ENCODE measurements at regions not wholly inside any gene's neighbourhood (a gene's known extent, or its start where the extent isn't known, plus 50 kb on each side); places are given as distances from the start of the nearest gene placed in this dataset.

DNA sequence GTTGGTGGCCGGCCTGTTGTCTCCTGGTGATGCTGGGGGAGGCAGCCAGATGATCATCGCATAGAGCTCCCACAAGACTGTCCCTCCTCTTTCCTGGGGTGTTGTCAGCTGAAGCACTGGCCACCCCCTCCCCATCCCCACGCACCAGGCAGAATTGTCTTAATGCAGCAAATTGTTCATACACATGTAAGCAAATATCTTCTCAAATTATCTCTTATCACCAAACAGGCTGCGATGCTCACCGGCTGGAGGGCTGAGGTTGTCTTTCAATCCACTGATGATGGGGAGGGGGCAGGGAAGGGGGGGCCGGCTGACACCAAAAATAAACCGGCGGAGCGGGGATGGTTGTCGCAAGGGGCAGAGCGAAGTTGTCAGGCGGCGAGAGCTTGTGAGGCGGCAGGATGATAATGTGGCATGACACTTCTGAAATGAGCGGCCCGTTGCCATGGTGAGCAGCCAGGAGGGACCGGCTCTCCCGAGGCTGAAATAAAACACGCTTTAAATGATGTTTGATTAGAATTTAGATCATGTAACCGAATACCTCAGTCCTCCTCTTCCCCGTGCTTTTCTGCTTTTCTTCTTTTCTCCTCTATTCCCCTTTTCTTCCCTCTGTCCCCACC, 59.8 kb downstream of the MRM1 start:
- no peak for DNase-seq (ENCODE audit: low read depth in 2 of 2)

DNA sequence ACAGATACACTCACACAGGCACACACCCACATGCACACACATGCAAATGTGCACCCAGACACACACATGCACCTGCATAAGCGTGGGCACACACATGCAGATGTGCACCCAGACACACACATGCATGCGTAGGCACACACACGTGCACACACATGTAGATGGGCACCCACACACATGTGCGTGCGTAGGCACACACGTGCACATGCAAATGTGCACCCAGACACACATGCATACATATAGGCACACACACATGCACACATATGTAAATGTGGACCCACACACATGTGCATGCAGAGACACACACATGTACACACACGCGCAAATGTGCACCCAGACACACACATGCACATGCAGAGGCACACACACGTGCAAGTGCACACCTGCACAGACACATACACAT, 60.3 kb downstream of the MRM1 start:
- no peak for DNase-seq (ENCODE audit: low read depth in 2 of 2)

DNA sequence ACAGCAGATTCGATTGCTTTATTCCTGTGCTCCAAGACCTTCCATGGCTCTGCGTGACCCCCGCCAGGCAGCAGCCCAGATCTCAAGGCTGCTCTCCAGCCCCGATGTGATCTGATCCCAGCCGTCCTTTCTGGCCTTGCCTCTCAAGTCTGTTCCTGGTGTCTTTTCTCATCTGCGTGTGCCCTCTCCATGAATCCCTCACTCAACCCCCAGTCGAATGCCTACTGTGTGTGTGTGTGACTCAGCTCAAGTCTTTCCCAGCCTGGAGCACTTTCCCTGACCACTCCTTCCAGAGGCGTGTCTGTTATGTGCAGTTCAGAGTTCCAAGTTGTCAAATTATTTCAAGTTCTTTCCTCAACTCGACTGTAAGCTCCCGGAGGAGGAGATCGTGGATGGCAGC, 64.0 kb downstream of the MRM1 start:
- no peak for DNase-seq (ENCODE audit: low read depth in 2 of 2)

DNA sequence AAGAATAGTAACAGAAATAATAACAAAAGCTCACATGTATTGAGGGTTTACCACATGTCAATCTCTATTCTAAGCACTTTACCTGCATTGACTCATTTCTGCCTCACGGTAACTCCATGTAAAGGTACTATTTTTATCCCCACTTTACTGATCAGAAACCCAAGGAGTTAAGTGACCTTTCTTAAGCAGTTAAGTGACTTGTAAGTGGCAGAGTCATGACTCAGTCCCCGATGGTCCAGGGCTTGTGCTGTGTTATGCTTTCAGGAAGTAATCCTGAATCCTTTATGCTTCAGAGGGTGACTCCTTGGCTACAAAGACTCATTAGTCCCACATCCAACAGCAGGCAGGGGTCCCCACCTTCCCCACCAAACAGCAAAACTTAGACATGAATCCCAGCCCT, 66.5 kb downstream of the MRM1 start:
- DNase-seq (ENCODE audit: low read depth in 2 of 2) = no peak

DNA sequence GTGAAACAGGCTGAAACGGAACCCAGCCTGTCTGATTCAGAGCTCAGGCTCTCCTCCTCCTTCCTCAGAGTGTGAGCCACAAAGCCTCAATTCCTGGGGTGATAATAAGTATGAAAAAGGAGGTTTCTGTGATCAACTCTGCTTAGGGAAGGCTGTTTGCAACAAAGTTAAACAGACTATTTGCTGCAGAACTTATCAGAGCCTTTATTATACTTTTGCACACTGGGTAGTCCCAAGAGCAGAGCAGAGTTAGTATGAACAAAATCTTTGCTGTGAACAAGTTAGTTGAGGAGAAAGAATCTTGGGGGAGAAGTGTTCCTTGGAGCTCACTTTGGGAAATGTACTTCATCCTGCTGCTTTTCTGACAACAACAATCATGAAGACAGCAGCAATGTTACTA, 67.4 kb downstream of the MRM1 start:
- DNase-seq (ENCODE audit: low read depth in 2 of 2) = no peak

DNA sequence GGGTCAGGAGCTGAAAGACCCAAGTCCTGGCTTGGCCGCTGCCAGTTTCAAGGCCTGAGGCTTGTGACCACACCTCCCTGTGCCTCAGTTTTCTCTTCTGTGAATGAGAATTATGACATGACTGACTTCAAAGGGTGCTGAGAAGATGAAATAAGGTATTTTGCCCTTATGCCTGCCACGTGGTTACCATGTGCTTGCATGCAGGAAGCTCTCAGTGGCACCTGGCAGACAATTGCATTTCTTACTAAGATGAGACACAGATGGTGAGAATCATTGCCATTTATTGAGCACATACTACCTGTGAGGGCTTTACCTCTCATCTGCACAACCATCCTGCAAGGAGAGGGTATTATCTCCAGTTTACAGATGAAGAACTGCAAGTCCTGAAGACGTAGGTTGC, 69.8 kb downstream of the MRM1 start:
- no peak for DNase-seq (ENCODE audit: low read depth in 2 of 2)

DNA sequence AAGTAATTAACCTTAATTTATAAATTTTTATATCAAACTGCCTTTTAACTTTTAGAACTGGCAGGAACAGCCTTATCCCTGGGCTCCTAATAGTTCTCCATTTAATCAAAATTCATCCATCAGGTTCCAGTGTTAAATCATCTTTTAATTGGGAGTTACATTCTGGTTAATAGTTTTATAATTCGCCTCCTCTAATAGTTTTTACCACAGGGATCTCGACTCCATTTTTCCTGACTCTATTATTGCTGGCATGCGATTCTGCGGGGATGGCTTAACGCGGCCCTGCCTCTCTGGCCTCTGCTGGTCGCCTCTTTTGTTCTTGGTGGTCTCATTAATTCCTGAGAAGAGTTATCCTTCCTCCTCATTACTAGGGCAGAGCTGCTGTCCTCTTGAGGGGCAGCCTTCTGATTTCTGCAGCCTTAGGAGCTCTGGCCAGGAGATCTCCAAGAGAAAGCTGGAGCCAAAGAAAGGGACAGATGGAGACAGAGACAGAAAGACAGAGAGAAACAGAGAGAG, 71.1 kb downstream of the MRM1 start:
- no peak for DNase-seq (ENCODE audit: low read depth in 2 of 2)

DNA sequence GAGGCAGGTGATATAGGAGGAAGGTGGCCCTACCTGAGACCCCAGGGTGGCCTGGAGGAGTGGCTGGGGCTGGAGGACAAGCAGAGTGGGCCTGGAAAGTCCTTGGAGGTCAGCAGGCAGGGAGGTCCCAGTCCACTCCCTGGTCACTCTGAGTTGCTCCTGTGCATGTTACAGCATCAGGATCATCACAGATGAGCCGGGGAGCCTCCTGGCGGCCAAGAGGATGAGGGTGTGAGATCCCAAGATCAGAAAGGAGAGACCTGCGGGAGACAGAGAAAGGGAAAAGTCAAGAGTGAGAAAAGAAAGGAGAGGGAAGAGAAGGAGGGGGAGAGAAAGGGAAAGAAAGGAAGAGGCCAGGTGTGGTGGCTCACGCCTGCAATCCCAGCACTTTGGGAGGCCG, 71.7 kb downstream of the MRM1 start:
- DNase-seq (ENCODE audit: low read depth in 2 of 2) = no peak

DNA sequence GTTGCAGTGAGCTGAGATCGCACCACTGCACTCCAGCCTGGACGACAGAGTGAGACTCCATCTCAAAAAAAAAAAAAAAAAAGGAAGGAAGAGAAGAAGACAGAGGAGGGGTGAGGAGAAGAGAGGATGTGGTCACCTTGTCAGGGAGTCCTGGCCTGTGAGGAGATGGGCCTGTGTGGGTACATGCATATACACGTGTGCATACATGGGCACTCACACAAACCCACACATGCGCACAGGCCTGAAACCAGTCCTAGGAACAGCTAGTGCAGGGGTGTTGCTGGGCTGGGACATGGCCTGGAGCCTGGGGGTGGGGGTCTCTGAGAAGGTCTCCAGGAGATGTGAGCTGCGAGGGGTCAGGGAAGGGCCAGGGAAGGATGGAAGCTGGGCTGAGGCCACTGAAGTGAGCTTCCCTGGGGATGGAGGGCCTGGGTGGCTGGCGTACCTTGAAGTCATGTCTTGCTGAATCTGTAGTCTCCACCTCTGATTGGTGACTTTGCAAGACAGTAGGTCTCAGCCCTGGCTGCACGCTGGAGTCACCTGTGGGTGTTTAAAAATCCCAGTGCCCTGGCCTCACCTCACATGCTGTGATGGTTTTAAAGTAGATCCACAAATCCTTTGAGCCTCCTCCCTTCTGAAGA, 72.4 kb downstream of the MRM1 start:
- no peak for DNase-seq (ENCODE audit: low read depth in 2 of 2)

DNA sequence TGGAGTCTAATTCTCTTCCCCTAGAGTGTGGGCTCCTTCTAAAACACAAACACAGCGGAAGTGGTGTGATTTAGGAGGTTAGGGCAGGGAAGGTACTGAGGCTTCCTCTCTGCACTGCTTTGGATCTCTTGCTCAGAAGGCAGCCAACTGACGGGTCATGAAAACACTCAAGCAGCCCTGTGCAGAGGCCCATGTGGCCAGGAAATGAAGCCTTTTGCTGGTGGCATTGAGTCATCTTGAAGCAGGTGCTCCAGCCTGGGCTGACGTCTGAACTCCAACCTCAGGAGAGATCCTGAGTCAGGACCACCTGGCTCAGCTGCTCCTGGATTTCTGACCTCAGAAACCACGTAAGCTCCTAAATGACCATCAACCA, 72.9 kb downstream of the MRM1 start:
- peak in 1 of 2 donors; percentile 28 for DNase-seq (ENCODE audit: low read depth in 2 of 2)

DNA sequence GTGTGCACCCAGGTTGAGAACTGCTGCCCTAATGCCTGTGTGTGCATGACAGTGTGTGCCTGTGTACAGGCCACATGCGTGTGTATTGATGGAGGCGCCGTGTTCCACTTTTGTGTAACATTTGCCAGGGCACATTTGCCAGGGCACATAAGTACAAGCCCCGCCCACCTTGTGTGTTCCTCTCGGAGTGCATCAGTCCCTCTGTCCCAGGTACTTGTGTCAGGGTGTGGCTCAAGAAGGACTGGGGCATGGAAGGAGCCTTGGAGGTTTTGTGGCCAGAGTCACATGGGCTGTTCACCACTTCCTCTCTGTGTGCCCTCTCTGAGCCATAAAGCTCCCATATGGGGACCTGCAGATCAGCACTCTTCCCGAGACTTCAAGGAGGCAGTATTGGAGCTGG, 73.9 kb downstream of the MRM1 start:
- no peak for DNase-seq (ENCODE audit: low read depth in 2 of 2)

DNA sequence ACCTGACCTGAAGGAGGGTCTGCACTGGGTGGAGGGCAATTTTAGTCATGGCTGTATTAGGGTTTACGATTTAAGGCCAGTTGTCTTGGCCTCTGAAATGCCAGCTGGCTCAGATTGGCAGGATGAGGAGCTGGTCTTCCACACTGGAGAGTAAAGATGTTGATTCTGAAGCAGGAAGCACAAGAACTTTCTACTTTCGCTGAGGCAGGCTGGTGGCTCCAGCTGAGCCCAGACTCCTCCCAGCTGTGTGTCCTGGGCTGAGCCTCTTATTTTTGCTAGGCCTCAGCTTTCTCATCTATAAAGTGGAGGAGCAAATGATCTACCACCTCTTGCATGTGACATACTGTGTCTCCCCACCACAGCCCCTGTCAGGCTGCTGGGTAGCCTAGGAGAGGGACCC, 74.4 kb downstream of the MRM1 start:
- no peak for DNase-seq (ENCODE audit: low read depth in 2 of 2)

DNA sequence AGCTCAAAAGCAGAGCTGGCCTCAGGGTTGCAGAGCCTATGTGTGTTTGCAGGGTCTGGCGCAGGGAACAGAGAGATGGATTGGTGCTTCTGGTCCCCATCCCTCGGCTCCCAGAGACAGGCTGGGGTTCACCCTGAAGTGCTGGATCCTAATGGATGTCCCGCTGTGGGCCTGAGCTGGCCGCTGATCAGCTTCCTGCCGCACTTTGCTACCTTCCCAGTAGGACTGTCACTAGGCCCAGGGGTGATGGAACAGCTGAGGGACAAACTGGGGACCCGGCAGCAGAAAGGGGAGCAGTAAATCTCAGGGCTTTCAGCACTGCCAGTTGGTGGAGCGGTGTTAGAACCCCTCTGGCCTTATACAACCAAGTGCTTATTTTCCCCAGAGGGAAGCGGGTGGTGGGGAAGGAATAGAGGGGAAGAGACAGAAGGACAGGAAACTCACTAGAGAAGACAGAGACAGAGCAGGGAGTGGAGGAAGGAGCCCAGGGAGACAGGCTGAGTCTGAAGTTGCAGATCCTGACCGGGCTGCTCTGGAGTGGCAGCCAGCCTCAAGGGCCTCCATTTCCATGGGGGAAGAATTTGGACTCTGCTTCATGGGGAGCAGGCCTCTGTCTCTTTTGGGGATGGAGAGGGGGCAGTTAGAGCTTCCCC, 78.6 kb downstream of the MRM1 start:
- DNase-seq (ENCODE audit: low read depth in 2 of 2) = no peak

DNA sequence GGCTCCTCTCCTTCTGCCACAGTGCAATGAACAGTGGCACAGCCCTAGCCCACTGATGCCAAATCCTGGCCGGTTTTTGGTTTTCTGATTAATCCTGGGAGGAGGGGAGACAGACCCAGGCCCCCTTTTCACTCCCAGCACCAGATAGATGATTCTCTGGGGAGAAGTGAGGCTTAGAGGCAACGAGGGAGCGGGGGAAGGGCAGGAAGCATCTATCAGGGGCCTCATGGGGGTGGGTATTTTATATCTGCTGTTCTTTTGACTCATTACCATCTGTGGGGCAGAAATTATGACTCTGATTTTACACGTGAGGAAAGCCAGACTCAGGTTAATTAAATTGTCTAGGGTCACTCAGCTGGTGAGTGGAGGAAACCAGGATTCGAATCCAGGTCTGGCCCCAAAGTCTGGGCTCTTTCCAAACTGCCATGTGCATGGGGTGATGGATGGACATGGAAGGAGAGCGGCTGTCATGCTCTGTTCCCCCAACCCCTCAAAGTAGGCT, 79.4 kb downstream of the MRM1 start:
- no peak for DNase-seq (ENCODE audit: low read depth in 2 of 2)

DNA sequence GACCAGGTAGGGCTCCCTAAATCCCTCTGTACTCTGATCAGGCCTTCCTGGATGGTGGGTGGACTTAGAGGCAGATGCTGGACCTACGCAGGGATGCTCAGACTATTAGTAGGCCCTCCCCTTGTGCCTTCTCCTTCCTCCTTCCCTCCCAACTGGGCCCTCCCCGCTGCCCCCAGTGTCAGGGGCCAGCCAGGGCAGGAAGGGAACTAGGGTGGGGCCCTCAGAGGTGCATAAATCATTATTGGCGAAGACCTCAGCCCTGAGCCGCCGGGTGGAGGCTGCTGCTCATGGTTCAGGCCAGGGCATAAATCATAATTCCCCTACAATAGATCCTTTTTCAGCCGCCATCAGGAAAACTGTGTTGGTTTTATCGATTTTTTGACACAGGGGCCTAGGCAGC, 81.4 kb downstream of the MRM1 start:
- DNase-seq (ENCODE audit: low read depth in 2 of 2) = no peak

DNA sequence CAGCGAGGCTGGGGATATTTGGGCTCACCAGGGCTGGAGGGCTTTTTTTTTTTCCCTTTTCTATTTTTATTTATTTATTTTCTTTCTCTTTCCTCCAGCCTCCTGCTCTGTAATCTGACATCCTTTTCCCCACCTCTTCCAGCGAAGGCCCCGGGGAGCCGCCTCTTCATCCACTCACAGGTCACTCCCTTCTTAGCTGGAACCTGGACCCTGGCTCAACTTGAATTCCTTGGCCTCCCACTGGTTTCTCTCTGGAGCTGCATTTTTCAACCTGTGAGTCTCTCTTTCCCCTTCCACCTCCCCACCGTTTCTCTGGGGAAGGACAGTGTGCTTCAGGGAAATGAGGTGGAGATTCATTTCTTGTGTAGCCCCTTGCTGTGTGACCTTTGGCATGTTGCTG, 82.0 kb downstream of the MRM1 start:
- DNase-seq (ENCODE audit: low read depth in 2 of 2) = no peak

DNA sequence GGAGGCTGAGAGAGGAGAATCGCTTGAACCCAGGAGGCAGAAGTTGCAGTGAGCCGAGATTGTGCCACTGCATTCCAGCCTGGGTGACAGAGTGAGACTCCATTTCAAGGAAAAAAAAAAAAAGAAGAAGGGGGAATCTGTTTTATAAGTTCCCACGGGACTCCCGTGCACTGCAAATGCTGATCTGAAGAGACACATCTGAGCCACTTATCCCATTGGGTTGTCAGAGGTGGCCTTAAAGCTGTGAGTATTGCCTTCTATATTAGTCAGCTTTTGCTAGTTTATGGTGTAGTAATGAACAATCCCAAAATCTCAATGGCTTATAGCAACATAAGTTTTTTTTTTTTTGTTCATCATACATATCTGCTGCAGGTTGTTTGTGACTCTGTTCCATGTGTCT, 82.8 kb downstream of the MRM1 start:
- no peak for DNase-seq (ENCODE audit: low read depth in 2 of 2)

DNA sequence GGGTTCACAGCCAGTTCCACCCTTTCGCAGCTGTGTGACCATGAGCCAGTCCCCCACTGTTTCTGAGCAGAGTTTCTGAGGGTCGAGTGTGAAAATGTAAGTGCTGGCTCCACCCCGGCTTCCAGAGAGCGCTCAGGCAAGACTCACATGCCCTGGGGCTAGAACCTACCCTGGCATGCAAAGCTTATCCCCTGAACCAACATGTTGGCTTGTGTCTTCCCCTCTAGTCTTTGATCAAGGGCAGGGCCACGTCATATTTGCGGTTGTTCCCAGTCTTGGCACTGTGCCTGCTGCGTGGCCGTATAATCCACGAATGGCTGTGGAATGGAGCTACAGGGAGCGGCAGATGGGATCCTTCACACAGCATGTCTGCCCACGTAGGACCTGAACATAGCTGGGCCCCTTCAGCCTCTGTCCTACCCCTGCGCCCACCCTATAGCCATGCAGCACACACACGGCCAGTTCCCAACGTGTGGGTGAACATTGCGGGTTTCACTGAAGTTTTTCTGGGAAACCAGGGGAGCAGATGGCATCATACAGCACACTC, 84.8 kb downstream of the MRM1 start:
- no peak for DNase-seq (ENCODE audit: low read depth in 2 of 2)

DNA sequence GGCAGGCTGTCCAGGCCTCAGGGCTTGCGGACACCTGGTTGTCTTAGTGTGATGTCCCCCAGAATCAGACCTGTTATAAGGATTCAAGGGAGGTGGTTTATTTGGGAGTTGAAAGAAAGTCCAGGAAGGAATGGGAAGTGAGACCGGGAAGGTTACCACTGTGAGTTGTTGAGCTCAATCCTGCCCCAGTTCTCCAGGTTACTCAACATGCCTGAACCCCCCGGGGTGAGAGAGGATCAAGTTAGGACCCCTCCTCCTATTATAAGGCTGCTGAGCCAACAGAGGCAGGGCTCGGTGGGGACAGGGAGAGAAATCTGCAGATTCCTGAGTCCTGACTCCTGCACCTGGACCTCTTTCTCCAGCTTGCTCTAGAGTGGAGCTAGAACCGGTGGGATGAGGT, 86.4 kb downstream of the MRM1 start:
- DNase-seq (ENCODE audit: low read depth in 2 of 2) = no peak

DNA sequence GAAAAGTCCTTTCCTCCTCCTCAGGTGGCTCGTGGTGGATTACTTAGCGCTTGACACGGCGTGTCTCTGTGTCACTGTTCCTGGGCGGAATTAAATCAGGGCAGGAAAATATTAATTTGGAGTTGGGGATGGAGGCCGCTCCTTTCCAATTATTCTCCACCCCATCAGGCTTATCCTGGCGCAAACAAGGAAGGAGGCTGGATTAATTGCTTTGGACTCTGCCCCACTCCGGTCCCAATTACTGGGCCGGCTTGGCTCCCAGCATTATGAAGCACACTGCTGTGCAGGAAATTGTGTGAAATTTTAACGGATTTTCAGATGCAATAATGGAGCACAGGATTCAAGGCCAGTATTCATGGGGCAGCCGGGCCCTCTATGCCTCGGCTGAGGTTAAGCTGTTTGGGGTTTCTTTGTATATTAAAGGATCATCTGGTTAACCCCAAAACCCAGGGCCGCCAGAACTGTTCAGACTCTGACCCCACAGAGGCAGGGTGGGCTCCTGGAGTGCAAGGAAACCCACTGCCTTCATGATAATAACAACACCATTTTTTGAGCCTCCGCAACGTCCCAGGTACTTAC, 87.8 kb downstream of the MRM1 start:
- DNase-seq (ENCODE audit: low read depth in 2 of 2) = no peak

DNA sequence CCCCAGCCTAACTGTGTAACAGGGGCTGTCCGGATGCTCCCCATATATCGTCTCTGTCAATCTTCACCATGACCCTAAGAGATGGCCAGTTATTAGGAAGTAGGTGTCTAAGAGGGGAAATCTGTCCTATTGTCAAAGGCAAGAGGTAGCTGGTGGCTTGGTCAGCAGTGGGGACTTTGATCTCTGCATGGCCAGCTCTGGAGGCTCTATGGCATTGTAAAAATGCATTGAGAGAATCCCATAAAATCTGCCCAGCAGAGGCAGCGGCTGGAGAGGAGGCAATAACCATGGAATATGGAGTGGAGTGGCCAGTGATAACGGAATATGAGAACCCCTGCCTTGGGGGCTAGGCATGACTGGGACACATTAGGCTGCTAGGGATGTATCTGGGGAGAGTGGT, 88.8 kb downstream of the MRM1 start:
- DNase-seq (ENCODE audit: low read depth in 2 of 2) = no peak

DNA sequence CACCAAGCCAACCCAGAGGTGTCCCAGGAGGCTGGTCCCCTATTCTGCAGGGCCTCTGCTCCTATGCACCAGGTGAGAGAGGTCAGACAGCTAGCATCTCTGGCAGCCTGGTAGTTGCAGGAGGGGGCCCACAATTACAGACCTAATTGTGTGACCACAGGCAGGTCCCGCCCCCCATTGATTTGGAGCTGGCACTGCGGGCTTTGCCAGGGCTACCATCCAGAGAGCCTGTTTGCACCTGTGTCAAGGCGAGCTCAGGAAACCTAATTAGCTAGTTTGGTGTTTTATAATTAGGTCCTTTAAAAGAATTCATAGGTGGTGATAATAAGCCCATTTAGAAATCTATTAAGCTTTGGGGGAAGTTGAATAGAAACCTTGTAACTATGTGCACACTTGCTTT, 90.2 kb downstream of the MRM1 start:
- DNase-seq (ENCODE audit: low read depth in 2 of 2) = no peak

DNA sequence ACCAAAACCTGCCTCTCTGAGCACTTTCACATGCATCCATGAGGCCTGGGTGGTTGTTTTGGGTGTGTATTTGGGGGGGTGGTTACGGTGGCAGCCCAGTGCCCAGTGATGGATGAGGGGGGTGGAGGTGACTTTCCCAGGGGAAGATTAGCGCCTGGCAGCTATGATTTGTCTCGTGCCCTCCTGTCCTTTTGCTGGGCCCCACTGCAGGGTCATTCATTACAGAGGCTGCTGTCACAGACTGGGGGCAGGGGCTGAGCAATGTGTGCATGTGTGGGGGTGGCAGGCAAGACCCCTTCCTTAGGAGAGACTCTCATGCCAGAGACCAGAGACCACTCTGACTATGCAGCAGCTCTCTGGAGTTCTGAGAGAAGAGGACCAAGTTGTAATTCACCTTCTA, 93.7 kb downstream of the MRM1 start:
- DNase-seq (ENCODE audit: low read depth in 2 of 2) = no peak

Data from stimulated activated CD8-positive, alpha-beta memory T cell treated with anti-CD3 and anti-CD28 coated beads, Interleukin-15, amount 100 ng/mL, for 48 hours (primary cell).